HPDE6-E6E7 (cell line): ENCODE measurements at regions not wholly inside any gene's neighbourhood (a gene's known extent, or its start where the extent isn't known, plus 50 kb on each side); places are given as distances from the start of the nearest gene placed in this dataset.

Source experiments
- DNase-seq: peaks from one replicate; pipeline ENCODE4 v3.0.0; 2011; ENCODE audit warnings: missing footprints; ENCODE audit errors: extremely low spot score

DNA sequence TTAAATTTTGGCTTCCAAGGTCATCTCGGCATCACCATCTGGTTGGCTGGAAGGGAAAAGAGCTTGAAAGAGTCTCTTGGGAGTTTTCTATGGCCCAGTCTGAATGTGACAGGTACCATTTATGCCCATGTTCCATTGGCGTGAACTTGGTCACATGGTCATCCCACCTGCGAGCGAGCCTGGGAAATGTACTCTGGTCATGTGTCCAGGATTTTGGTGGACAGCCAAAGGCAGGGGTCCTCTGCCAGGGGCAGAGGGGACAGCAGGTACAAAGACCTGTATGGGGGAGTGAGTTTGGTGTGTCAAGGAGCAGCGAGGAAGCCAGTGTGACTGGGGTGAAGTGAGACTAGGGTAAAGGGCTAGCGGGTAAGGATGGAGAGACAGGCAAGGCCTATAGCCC lies 112.6 kb downstream of the CDC5L start:
- DNase-seq: no peak

DNA sequence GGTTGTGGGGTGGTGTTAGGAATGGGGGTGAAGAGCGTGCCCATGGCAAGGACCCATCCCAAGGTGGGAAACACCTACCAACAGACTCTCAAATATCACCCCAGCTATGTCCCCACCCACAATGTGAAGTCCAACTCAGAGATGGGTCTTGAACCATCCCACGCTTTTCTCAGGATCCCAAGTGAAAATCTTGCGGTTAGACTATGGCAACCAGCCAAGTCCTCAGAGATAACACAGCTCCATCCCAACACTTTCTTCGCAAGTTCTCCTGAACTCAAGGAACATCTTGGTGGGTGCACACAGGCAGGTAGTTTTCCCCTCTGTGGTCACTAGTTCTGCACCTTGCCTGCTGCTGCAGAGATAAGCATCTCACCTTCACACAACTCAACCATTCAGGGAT lies 116.0 kb downstream of the CDC5L start:
- DNase-seq: no peak

DNA sequence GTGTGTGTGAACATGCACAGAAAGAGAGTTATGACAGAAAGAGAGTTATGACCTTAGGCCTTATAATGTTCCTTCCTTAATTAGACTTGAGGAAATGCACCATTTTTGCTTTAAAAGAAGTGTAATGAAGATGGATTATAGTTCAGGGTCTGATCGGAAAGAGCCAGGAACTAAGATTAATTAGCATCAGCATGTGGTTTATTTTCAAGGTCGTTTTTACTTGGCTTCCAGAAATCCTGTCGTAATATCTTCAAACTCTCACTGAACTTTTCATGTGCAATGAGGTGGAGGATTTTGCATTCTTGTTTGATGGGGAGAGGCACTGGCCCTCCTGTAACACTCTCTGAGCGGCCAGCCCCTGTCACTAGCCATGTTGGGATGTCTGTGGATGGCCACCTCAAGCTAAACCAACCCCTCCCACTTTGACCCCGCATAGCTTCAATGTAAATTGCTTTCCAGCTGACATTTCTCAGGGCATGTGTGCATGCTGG lies 116.8 kb downstream of the CDC5L start:
- no peak for DNase-seq

DNA sequence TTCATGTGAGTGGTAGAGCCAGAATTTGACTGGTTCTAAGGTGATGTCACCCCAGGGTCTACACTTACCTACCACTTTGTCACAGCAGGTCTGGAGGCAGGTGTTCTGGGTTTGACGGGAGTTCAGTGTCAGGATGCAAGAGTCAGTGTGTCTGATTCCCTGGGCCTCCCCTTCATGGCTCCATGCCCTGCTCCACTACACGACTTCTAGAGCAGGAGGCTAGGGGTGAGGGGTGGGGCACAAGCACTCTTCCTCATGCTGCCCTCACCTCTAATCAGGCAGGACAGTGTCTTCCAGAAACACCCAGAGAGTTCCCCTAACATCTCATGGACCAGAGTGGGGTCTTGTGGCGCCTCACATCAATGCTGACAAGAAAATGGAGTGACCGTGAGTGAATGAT lies 118.2 kb downstream of the CDC5L start:
- no peak for DNase-seq

DNA sequence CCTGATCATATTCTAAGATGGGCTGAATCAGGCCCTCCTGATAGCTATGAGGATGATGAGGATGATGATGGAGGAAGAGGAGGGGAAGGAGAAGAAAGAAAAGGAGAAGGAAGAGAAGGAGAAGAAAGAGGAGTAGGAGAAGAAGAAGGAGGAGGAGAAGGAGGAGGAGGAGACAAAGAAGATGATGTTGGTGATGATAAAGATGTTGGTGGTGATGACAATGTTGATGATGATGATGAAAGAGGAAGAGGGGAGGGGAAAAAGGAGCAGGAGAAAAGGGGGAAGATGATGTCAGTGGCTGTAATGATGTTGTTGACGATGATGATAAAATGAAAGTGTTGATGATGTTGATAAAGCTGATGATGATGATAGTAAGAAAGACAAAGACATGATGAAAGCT lies 119.5 kb downstream of the CDC5L start:
- DNase-seq: no peak

DNA sequence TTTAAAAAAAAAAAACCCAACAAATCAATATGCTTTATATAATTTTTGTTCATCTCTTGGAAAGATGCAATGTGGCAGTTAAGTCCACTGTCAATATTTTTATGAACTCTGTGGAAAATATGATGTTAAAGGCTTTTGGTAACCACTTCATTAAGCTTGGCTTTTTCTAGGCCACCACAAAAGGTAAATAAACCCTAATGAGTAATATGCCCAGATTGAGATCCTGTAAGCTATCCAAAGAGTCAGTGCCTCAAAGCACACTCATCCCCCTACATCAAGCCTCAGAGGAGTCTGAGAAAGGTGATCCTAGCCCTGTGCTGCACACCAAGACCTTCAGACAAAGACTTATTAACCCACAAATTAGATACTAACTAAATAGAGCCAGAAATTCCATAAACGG lies 121.1 kb downstream of the CDC5L start:
- no peak for DNase-seq

DNA sequence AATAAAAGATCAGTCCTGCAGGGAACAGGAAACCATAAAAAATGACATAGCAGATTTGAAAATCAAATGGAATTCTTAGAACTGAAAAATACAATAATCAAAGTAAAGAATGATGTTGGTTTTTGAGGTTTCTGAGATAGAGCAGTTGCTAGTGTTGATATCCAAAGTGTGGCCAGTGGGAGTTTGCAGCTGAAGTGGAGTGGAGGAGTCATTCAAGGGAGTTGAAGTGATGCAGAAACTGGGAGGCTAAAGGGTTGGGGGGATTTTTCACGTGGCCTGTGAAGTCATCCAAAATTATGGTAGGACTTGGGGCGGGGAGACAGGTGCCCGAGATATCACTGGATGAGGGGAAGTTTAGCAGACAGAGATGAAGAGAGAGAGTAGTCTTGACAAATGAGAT lies 123.6 kb downstream of the CDC5L start:
- DNase-seq: no peak

DNA sequence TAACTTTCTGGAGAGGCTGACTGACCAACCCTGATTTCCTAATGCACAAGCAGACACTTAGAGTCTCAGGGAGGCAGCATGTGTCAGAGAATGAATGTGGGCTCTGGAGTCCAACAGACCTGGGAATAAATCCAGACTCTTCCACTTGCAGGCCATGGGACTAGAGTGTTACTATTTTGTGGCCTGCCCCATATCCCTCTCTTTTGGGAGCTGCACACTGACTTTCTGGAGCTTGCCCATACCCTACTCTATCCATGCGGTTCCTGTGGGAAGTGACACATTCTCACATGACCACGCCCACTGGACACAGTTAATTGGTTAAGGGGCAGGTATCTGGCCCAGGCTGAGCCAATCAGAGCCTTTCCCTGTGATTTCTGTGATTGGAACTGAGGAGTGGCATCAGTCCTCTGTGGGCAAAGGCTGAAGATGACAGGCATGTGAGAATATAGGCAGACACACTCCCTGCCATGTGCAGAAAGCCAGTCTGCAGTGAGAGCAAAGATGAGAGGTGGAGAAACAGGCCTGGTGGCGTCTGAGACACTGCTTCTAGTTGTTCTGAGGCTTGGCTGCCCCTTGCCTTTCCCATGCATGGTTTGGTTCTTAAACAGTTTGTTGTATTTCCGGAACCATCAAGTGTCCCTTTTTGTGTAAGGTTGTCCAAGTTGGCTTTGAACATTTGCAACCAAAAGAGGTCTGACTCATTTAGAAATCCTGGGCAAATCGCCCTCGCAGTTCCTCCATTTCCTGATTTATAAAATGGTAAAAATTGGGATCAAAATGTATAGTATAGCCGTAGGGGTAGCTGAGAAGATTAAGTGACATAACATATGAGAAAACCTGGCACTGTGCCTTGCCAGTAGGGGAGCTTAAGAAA lies 125.6 kb downstream of the CDC5L start:
- no peak for DNase-seq

DNA sequence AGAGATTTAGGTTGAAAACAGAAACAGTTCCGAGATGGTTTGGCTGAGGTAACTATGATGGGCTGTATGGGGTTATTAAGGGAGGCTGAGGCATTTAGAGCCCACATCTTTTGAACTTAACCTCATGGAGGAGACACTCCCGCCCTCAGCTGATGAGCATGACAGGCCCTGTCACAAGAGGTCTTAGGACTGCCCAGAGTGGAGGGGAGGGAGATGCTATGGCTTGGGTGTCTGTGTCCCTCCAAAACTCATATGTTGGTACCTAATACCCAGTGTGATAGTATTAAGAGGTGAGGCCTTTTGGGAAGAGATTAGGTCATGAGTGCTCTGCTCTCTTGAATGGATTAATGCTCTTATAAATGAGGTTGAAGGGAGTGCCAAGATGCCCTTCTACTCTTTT lies 126.6 kb downstream of the CDC5L start:
- DNase-seq: no peak

DNA sequence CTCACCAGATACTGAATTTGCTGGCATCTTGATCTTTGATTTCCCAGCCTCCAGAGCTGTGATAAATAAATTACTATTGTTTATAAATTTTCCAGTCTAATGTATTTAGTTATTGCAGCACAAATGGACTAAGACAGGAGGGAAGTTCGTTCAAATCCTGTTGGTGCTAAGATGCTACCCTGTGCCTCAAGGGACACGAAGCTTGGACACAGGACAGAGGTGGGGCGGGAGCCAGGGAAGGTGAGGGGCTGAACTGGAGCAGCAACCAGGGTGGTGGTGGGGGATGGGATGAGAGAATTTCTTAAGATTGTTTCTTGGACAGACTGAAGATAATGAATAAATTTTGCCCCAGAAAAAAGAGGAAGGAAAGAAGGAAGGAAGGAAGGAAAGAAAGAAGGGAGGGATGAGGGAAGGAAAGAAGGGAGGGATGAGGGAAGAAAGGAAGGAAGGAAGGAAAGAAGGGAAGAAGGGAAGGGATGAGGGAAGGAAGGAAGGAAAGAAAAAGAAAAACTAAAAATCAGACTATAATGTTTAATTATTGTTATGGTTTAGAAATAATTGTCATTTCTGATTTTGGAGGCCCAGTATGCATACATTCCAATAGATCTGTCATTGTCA lies 127.2 kb downstream of the CDC5L start:
- no peak for DNase-seq

DNA sequence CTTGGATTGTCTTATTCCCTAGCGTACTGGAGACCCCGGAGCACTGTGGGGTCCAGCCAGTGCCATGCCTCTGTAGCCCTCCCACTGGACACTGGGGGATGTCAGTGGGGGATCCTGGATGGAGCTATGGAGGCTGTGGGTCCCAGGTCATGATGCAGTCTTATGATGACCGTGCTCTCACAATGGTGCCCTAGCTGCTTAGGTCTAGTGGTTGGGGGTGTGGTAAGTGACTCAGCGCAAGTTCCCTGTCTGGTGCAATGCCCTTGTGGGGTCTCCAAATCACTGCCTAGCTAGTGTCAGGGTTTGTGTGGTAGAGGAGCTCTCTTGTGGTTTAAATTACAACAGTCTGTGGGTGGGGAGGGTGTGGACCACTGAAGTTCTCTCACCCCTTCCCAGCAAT lies 135.4 kb downstream of the CDC5L start:
- no peak for DNase-seq

DNA sequence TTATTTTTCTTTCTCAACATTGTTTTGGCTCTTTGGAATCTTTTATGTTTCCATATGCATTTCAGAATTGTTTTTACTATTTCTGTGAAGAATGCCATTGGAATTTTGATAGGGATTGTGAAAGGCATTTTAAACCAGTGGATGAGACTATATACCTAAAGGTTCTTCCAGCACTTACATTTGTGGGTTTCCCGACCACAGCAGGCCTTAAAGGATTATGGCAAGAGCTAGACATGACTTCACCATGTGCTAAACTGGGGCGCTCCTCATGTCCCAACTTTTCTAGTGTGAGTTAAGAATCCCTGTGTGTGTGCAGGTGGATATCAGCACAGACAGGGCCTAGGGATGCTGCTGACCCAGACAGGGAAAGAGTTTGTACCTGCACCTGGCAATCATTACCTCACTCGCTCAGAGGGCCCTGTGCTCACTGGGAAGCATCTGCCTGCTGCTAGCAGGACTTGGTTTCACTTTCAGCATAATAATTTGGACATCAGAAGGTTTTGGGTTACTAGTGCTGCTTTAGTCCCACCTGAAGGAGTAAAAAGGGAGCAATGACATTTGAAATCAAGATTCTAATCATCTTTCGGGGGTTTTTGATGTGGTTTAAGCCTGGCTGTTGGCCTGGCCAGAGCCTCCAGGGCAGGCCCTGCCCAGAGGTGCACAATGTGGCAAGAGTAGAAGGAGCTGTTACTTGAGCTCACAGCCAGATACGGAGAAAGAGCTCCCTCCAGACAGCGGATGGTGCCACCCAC lies 137.1 kb downstream of the CDC5L start:
- DNase-seq: no peak

DNA sequence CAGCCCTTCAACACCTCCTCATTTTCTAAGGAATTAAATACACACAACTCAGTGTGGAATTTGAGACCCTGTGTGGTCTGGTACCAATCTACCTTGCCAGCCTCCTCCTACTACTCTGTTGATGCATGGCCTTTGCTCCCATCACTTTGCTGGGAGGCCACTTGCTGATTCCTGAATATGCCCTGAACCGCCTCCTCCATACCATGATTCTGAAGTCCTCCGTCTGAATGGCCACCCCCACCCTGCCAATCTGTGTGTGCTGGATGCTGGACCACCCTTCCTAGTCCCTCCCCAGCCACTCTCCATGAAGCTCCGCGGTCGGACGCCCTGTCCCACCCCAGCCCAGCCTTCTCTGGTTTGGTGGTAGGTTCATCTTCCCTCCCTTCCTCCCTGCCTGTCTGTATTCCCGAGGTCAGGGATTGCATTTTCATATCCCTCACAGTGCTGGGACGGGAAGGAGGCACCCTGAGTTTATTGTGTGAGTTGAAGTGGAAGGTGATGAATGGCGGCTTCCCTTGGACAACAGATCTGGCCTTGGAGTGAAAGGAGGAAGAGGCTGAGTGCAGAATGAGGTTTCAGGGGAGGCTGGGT lies 138.3 kb downstream of the CDC5L start:
- no peak for DNase-seq

DNA sequence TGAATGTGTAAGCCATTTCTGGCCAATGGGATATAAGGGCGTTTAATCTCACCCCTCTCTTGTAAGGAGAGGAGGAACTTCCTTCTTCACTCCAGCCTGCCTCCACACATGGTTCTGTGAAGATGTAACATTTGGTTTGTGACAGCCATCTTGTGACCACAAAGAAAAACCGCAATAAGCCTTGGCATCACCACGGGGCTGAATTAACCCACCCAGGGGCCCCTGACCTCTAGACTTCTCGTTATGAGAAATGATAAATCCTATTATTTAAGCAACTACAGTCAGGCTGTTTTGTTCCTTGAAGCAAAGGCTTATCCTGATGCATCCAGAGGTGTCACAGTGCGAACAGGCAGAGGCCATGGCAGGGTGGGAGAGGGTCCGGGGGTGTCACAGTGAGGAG lies 139.7 kb downstream of the CDC5L start:
- no peak for DNase-seq

DNA sequence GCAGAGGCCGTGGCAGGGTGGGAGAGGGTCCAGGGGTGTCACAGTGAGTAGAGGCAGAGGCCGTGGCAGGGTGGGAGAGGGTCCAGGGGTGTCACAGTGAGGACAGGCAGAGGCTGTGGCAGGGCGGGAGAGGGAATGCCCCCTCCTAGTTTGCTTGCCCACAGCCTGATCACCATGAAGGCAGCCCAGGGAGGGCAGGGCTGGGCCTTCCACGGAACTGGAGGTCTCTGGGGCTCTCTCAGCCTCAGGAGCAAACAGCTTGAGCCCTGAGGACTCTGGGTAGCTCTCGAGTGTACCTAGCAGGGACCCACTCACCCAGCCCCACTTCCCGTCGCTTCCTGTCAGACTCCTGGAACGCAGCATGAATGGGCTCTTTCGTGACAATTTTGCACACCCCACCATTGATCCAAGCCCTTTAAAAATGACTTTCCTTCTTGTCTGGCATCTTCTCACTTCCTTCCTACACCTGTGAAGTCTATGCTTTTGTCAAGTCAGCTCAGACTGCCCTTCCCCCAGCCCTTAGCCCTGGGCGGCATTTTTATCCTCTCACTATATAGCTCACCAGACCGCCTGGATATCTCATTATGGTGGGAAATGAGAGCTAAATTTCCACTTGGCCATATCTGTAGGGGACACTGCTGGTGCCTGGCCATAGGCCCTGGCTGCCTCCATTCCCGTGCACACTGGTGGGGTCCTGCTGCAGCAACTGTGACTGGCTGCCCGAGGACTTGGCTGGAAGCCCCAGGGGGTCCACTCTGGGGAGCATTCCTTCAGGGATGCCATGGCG lies 140.3 kb downstream of the CDC5L start:
- no peak for DNase-seq

DNA sequence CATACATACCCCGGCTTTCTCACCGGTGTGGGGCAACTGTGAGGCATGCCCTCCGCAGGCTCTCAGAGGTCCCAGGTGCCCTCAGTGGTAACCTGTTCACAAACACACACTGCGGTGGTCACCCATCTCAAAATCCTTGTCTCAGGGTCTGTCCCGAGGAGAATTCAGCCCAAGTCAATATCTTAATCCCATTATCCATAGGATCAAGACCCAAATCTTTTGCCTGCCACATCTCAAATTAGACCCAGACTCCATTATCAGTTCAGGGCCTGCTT lies 140.8 kb downstream of the CDC5L start:
- DNase-seq: no peak

DNA sequence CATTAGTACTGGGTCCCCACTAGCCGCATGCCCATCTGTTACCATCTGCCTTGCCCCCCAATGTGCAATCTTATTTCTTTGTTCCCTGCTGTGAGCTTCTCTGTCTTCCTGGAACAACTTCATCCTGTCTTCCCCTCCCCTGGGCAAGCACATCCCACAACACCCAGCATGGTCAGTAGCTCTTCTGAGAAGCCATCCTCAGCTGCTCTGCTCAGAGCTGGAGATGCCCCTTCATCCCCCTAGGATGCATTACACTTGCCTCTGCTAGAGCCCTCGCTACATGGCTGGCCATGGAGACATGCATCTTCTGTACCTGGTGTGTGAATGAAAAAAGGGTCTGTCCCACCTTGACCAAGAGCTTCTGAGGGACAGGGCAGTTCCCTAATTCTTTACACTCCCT lies 141.2 kb downstream of the CDC5L start:
- DNase-seq: no peak

DNA sequence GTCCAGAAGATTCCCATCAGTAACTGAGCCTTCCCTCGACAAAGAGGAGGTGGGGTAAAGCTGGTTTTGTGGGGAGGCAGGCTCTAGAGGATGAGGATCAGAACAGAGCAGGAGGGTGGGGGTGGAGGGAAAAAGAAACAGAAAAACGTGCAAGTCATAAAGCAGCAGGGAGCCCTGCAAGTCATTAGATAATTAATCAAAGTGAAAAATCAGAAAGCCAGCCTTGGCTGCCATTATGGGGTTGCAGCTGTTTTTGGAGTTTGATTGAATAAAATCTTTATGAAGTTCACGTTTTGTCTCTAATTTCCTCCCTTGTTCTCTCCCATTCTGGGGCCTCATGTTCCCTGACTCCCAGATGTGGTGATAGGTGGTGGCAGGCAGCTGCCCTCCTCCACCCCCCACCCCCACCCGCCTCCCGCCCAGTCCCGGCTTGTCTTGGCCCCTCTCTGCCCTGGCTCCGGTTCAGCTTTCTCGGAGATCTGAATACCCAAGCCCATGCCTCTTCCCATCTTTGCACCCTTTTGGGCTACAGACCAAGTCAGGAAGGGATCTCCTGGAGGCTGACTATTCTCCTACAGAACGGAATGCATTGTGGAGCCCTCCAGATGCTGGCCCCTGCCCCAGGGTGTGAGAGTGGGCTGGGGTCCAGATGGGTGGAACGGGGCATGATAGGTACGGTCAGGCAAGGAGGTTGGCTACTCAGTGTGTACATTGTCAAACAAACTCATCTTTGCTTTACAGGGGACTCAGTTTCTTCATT lies 141.8 kb downstream of the CDC5L start:
- no peak for DNase-seq

DNA sequence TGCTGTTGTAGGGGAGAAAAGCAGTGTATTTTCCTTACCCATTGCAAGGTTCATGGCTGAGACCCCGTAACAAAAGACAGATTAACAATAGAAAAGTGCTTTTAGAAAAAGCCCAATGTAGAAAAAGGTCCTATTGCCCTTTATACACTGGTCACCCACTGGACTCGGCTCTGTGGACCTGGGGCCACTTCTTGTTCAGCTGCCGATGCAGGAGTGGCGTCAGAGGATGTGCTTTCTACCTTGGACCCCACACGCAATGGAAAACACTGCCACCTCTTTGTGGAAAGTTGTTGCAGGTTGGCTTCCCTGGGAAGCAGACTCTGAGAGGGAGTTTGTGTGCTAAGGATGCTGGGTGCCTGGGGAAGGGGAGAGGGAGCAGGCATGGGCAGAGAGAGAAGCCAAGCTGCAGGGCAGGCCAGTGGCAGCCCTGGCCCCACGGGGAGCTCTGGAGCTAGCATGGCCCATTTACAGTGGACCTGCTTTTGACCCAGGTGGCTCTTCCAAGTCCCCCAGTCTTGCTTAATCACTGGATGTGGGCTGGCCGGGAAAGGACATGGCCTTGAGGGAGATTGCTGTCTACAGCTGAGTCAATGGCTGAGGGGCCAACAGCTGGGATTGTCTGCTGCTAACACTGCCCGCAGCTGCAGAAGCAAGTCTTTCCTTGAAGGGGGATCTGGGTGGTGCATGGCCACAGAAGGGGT lies 142.9 kb downstream of the CDC5L start:
- no peak for DNase-seq

DNA sequence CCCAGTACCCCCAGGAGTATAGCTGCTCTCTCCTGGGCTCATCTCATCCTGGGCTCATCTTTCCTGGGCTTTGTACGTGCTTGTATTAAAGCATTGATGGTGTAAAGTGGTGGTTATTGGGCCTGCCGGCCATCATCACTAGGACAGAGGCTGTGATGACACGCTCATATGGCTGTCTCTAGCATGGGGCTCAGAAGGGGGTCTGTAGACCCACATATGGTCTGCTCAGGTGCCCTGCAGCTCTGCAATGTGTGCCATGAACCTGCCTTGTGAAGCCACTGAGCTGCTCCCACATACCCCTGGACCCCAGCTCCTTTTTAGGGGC lies 143.4 kb downstream of the CDC5L start:
- no peak for DNase-seq
